ENCODE measurements at regions not wholly inside any gene's neighbourhood (a gene's known extent, or its start where the extent isn't known, plus 50 kb on each side); places are given as distances from the start of the nearest gene placed in this dataset.

GRCh38 chr6:48176645-48177308, 65.8 kb upstream of the PTCHD4 start:
- CTCF ChIA-PET: no interaction called here
- no peak overlapping the region for H2AFZ ChIP-seq (ENCODE audit: low read length)

GRCh38 chr6:48169635-48170034, 58.6 kb upstream of the PTCHD4 start:
- ChIA-PET CTCF (no interaction called here), POLR2A (ENCODE audit: unreplicated experiment) (no interaction called here)
- BruUV-seq (replicated peaks): no TSS peak
- intact Hi-C loops (cut with micrococcal nuclease): no loop called here
- no peaks in the 10 kb centered on the region for H3K27me3 ChIP-seq (ENCODE audit: low read length)
- no peaks in the 10 kb centered on the region for H3K9me2 ChIP-seq (replicated peaks; ENCODE audit: low read length)
- H3K9ac ChIP-seq (ENCODE audit: low read length): no peak overlapping the region
- TF ChIP-seq EZH2 (IDR thresholded peaks at IDR 0.05; ENCODE audit: low read length, unreplicated experiment): no peak
- no peak for TF ChIP-seq EZH2phosphoT487 (IDR thresholded peaks at IDR 0.05; ENCODE audit: borderline replicate concordance, low read length)
- TF ChIP-seq CTCF (conservative IDR thresholded peaks at IDR 0.05; ENCODE audit: low read depth, low read length): no peak
- H3K36me3 ChIP-seq (ENCODE audit: low read depth, low read length): no peaks in the 10 kb centered on the region
- ATAC-seq (no peak), DNase-seq (no peak)
- no peak overlapping the region for H3K4me2 ChIP-seq (ENCODE audit: low read length)
- H3F3A ChIP-seq (ENCODE audit: low read length, unreplicated experiment): no peaks in the 10 kb centered on the region
- no peaks in the 10 kb centered on the region for H3K4me1 ChIP-seq (ENCODE audit: insufficient read depth, low read length)
- H2AFZ ChIP-seq (ENCODE audit: low read length): no peak overlapping the region
- H3K27ac ChIP-seq (ENCODE audit: low read length): no peak overlapping the region
- H3K9me3 ChIP-seq (ENCODE audit: low read length): no peaks in the 10 kb centered on the region
- no peaks in the 10 kb centered on the region for H3K79me2 ChIP-seq (ENCODE audit: low read length)
- H4K20me1 ChIP-seq (ENCODE audit: low read length): no peaks in the 10 kb centered on the region
- no peak overlapping the region for H3K4me3 ChIP-seq (ENCODE audit: low read length)

More at GRCh38 chr6:48176645-48177308, 65.8 kb upstream of the PTCHD4 start:
- Histone ChIP-seq H3K4me1 (ENCODE audit: insufficient read depth, low read length) (no peaks in the 10 kb centered on the region), H3K27me3 (ENCODE audit: low read length) (no peaks in the 10 kb centered on the region), H3K9ac (ENCODE audit: low read length) (no peak overlapping the region), H4K20me1 (ENCODE audit: low read length) (no peaks in the 10 kb centered on the region), H3K4me3 (ENCODE audit: low read length) (no peak overlapping the region), H3K9me2 (replicated peaks; ENCODE audit: low read length) (no peaks in the 10 kb centered on the region), H3K4me2 (ENCODE audit: low read length) (no peak overlapping the region), H3F3A (ENCODE audit: low read length, unreplicated experiment) (no peaks in the 10 kb centered on the region), H3K36me3 (ENCODE audit: low read depth, low read length) (no peaks in the 10 kb centered on the region), H3K27ac (ENCODE audit: low read length) (no peak overlapping the region), H3K79me2 (ENCODE audit: low read length) (no peaks in the 10 kb centered on the region), H3K9me3 (ENCODE audit: low read length) (no peaks in the 10 kb centered on the region)
- TF ChIP-seq EZH2 (IDR thresholded peaks at IDR 0.05; ENCODE audit: low read length, unreplicated experiment) (no peak), EZH2phosphoT487 (IDR thresholded peaks at IDR 0.05; ENCODE audit: borderline replicate concordance, low read length) (no peak), CTCF (conservative IDR thresholded peaks at IDR 0.05; ENCODE audit: low read depth, low read length) (no peak)
- DNase-seq (no peak), ATAC-seq (no peak)
- intact Hi-C loops (cut with micrococcal nuclease): no loop called here
- no TSS peak for BruUV-seq (replicated peaks)
- POLR2A ChIA-PET (ENCODE audit: unreplicated experiment): no interaction called here

Measured in PC-3 (cell line).